AG10803 (cell line): ENCODE measurements at regions not wholly inside any gene's neighbourhood (a gene's known extent, or its start where the extent isn't known, plus 50 kb on each side); places are given as distances from the start of the nearest gene placed in this dataset.

ENCODE experiments used
- DNase-seq: peaks from one replicate; pipeline ENCODE4 v3.0.0; 2010; ENCODE audit warnings: low read depth
- H3K4me3 ChIP-seq: 2 replicates; pipeline ENCODE4 v1.5.1; 2011; ENCODE audit warnings: mild to moderate bottlenecking, low read length, control low read depth
- CTCF ChIP-seq: conservative IDR thresholded peaks from 2 replicates; pipeline ENCODE4 v1.5.1; 2011; ENCODE audit warnings: mild to moderate bottlenecking, low read length, control low read depth, inconsistent platforms

- no peak overlapping the region for H3K4me3 ChIP-seq
- DNase-seq, result no peak
- no peak for TF ChIP-seq CTCF
Observed at GRCh38 chr6:50922579-50923525, 104.2 kb downstream of the TFAP2B start.

GRCh38 chr6:50924758-50925157 is 106.1 kb downstream of the TFAP2B start:
- TF ChIP-seq CTCF, result no peak
- no peak for DNase-seq
- no peak overlapping the region for H3K4me3 ChIP-seq

- no peak overlapping the region for H3K4me3 ChIP-seq
- TF ChIP-seq CTCF, result no peak
- no peak for DNase-seq
Observed at GRCh38 chr6:50925548-50925947, 106.9 kb downstream of the TFAP2B start.

- no peak for TF ChIP-seq CTCF
- H3K4me3 ChIP-seq, result no peak overlapping the region
- no peak for DNase-seq
Observed at GRCh38 chr6:50925981-50926380, 107.3 kb downstream of the TFAP2B start.

GRCh38 chr6:50927800-50928199 is 109.1 kb downstream of the TFAP2B start:
- no peak overlapping the region for H3K4me3 ChIP-seq
- TF ChIP-seq CTCF, result no peak
- peak; percentile 9 for DNase-seq

GRCh38 chr6:50929323-50929722 is 110.7 kb downstream of the TFAP2B start:
- H3K4me3 ChIP-seq, result no peak overlapping the region
- TF ChIP-seq CTCF, result no peak
- no peak for DNase-seq

- H3K4me3 ChIP-seq, result no peak overlapping the region
- no peak for DNase-seq
- no peak for TF ChIP-seq CTCF
Observed at GRCh38 chr6:50935442-50935841, 116.8 kb downstream of the TFAP2B start.
